Peyer's patch (tissue), 4 donors: ENCODE measurements at regions not wholly inside any gene's neighbourhood (a gene's known extent, or its start where the extent isn't known, plus 50 kb on each side); places are given as distances from the start of the nearest gene placed in this dataset.
"Not testable (repeated sequence)": the region's sequence is repeated elsewhere in the genome, so short reads cannot be mapped to it uniquely, and the experiment has no call there.

Experiments used
- DNase-seq, 3 donors: peaks; one replicate each; pipeline ENCODE4 v3.0.0-alpha.2; 2017 to 2019
- H3K27ac ChIP-seq, 4 donors: fragments of 200-600 bp; sonication (generic); one replicate each; pipeline ENCODE4 v1.5.1; 2016 to 2019
- H3K27me3 ChIP-seq, 2 donors: fragments of 200-600 bp; sonication (generic); one replicate each; pipeline ENCODE4 v1.5.1; 2019
- H3K36me3 ChIP-seq, 3 donors: fragments of 200-600 bp; sonication (generic); one replicate each; pipeline ENCODE4 v1.5.1; 2016 to 2019
- H3K4me1 ChIP-seq, 4 donors: fragments of 200-600 bp; sonication (generic); one replicate each; pipeline ENCODE4 v1.5.1; 2016 to 2019
- H3K4me3 ChIP-seq, 4 donors: fragments of 200-600 bp; sonication (generic); 1 replicate in 3 of 4; 2 replicates in 1 of 4; pipeline ENCODE4 v1.5.1; 2016 to 2019; ENCODE audit warnings: mild to moderate bottlenecking in 1 of 4
- H3K9me3 ChIP-seq, 4 donors: fragments of 200-600 bp; sonication (generic); one replicate each; pipeline ENCODE4 v1.5.1; 2016 to 2019; ENCODE audit warnings: mild to moderate bottlenecking in 1 of 4
- POLR2A ChIP-seq, 2 donors: fragments of 450-650 bp; IDR thresholded peaks; one replicate each; pipeline ENCODE4 v1.5.1; 2017; ENCODE audit warnings: antibody characterized with exemption in 2 of 2, mild to moderate bottlenecking in 2 of 2, moderate library complexity in 2 of 2
- TF ChIP-seq, protein P1 (sequence below), 6 experiments: fragments of 450-650 bp in 4 of 6; fragments of 200-600 bp in 2 of 6; sonication (generic) in 1 of 6; IDR thresholded peaks; one replicate each; pipeline ENCODE4 v1.5.1; 2017 to 2019; ENCODE audit warnings: antibody characterized with exemption in 6 of 6, mild to moderate bottlenecking in 3 of 6, moderate library complexity in 1 of 6

DNA sequence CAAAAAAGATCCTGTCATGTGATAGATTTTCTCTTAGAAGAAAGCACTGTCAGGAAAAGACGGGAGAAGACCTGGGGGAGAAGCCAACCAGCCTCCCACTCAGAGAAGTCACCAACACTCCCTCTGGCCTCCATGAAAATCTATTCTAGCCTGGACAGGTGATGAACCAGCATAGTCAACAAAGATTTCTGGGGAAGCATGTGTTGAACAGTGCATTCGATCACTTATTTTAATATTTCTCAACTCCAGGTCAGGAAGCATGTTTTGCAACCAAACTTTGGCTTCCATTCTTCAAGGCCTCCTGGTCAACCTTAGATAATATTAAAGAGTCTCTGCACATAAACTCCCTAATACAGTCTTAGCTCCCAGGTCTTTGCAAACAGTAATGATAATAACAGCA lies 74.7 kb upstream of the ERCC4 start:
- Histone ChIP-seq H3K36me3 (no peaks in the 10 kb centered on the region), H3K27me3 (no peaks in the 10 kb centered on the region), H3K9me3 (no peaks in the 10 kb centered on the region), H3K4me1 (no peaks in the 10 kb centered on the region), H3K27ac (no peak overlapping the region), H3K4me3 (no peak overlapping the region)
- no peak for DNase-seq
- TF ChIP-seq POLR2A (IDR thresholded peaks at IDR 0.05), result no peak
- TF ChIP-seq, protein P1, sequence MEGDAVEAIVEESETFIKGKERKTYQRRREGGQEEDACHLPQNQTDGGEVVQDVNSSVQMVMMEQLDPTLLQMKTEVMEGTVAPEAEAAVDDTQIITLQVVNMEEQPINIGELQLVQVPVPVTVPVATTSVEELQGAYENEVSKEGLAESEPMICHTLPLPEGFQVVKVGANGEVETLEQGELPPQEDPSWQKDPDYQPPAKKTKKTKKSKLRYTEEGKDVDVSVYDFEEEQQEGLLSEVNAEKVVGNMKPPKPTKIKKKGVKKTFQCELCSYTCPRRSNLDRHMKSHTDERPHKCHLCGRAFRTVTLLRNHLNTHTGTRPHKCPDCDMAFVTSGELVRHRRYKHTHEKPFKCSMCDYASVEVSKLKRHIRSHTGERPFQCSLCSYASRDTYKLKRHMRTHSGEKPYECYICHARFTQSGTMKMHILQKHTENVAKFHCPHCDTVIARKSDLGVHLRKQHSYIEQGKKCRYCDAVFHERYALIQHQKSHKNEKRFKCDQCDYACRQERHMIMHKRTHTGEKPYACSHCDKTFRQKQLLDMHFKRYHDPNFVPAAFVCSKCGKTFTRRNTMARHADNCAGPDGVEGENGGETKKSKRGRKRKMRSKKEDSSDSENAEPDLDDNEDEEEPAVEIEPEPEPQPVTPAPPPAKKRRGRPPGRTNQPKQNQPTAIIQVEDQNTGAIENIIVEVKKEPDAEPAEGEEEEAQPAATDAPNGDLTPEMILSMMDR (IDR thresholded peaks at IDR 0.05), result no peak

- DNase-seq, result no peak
- Histone ChIP-seq H3K27me3 (no peaks in the 10 kb centered on the region), H3K4me1 (no peaks in the 10 kb centered on the region), H3K36me3 (no peaks in the 10 kb centered on the region), H3K4me3 (no peak overlapping the region), H3K27ac (no peak overlapping the region), H3K9me3 (no peaks in the 10 kb centered on the region)
- no peak for TF ChIP-seq POLR2A (IDR thresholded peaks at IDR 0.05)
- TF ChIP-seq, protein P1 (IDR thresholded peaks at IDR 0.05), result no peak
Measured at GRCh38 chr16:13848795-13849194, 71.2 kb upstream of the ERCC4 start.

GRCh38 chr16:13850173-13850572 lies 69.8 kb upstream of the ERCC4 start:
- H3K9me3 ChIP-seq, H3K4me3 ChIP-seq, H3K4me1 ChIP-seq, H3K36me3 ChIP-seq, DNase-seq, H3K27me3 ChIP-seq, H3K27ac ChIP-seq: not testable (repeated sequence)

GRCh38 chr16:13852827-13853226 lies 67.1 kb upstream of the ERCC4 start:
- no peak for TF ChIP-seq POLR2A (IDR thresholded peaks at IDR 0.05)
- TF ChIP-seq, protein P1 (IDR thresholded peaks at IDR 0.05), result no peak
- Histone ChIP-seq H3K4me1 (no peaks in the 10 kb centered on the region), H3K27ac (no peak overlapping the region), H3K9me3 (no peaks in the 10 kb centered on the region), H3K36me3 (no peaks in the 10 kb centered on the region), H3K27me3 (no peaks in the 10 kb centered on the region), H3K4me3 (no peak overlapping the region)
- DNase-seq, result no peak

- DNase-seq, result no peak
- Histone ChIP-seq H3K27me3 (no peaks in the 10 kb centered on the region), H3K9me3 (no peaks in the 10 kb centered on the region), H3K4me3 (no peak overlapping the region), H3K36me3 (no peaks in the 10 kb centered on the region), H3K4me1 (no peaks in the 10 kb centered on the region), H3K27ac (no peak overlapping the region)
- no peak for TF ChIP-seq POLR2A (IDR thresholded peaks at IDR 0.05)
- TF ChIP-seq, protein P1 (IDR thresholded peaks at IDR 0.05), result no peak
Measured at GRCh38 chr16:13856398-13856797, 63.6 kb upstream of the ERCC4 start.

DNA sequence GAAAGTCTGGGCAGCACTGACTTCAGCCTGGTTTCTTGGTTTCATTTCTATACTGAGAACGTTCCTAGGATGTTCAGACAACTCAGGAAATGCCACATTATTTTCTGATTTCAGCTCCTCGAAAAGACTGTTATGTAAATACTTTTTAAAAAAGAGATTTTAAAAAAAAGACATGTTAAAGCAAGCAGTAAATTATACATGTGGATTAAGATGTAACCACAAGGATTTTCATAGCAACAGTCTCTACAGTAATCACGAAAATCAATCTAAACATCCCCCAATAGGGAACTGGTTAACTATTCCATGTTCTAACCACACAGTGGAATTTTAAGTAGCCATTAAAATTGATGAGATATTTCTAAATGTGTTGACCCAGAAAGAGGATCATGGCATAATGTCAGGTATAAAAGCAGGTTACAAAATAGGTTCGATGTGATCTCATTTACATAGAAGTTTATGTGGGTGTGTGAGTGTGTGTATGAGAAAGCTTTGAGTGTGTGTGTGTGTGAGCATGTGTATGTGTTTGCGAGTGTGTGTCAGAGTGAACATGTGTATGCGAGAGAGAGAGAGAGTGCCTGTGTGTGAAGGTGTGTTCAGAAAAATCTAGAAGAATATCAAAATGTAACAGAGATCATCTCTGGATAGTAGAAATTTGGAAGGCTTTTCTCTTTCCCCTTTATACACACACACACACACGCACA lies 63.0 kb upstream of the ERCC4 start:
- Histone ChIP-seq H3K9me3 (no peaks in the 10 kb centered on the region), H3K36me3 (no peaks in the 10 kb centered on the region), H3K4me1 (no peaks in the 10 kb centered on the region), H3K4me3 (no peak overlapping the region), H3K27me3 (no peaks in the 10 kb centered on the region), H3K27ac (no peak overlapping the region)
- TF ChIP-seq POLR2A (IDR thresholded peaks at IDR 0.05), result no peak
- TF ChIP-seq, protein P1 (IDR thresholded peaks at IDR 0.05), result no peak
- DNase-seq, result no peak
